GM10266 (cell line): ENCODE measurements at regions not wholly inside any gene's neighbourhood (a gene's known extent, or its start where the extent isn't known, plus 50 kb on each side); places are given as distances from the start of the nearest gene placed in this dataset.

ENCODE experiments used
- DNase-seq: peaks from one replicate; pipeline ENCODE4 v3.0.0; 2012; ENCODE audit errors: extremely low spot score
- CTCF ChIP-seq: IDR thresholded peaks from 2 replicates; pipeline ENCODE4 v1.5.1; 2012; ENCODE audit warnings: mild to moderate bottlenecking, low read depth; ENCODE audit not compliant: control insufficient read depth, insufficient read depth; ENCODE audit errors: missing control alignments

DNA sequence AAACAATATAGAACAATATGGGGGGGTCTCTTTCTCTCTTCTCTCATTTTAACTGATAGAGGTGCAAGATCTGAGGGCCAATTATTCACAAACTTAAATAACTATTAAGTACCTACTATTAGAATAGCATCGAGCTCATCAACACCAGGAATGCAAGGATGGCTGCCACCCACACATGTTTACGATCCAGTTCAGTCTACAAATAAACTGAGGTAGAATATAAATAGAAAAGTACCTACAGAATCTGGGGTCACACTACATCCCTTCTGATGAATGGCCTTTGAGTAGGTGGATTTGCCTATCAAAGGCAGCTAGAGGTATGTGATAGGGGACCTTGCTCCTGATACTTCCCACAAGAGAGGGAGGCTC is 91.8 kb upstream of the ZNF366 start:
- DNase-seq: no peak
- no peak for TF ChIP-seq CTCF

GRCh38 chr5:72598401-72599064 is 91.3 kb upstream of the ZNF366 start:
- DNase-seq: no peak
- no peak for TF ChIP-seq CTCF

GRCh38 chr5:72597456-72597948 is 90.3 kb upstream of the ZNF366 start:
- TF ChIP-seq CTCF: no peak
- no peak for DNase-seq

DNA sequence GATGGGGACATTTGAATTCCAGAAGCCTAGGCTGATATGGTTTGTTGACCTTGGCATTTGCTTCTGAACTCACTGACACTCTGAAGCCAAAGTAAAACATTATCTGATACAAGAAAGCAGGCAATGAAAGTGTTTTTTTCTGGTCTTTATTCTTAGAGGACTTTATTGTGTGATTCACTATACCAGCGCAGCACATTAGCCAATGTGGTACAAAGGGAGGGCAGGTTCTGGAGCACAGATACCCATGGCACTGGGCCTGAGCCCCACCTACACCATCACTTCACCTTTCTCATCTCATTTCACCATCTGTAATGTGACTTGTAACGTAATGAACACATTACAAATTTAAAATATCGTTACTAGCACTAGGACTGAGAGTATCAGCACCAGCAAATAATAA is 89.7 kb upstream of the ZNF366 start:
- no peak for DNase-seq
- TF ChIP-seq CTCF: no peak

GRCh38 chr5:72588640-72589039 is 81.4 kb upstream of the ZNF366 start:
- no peak for DNase-seq
- no peak for TF ChIP-seq CTCF

DNA sequence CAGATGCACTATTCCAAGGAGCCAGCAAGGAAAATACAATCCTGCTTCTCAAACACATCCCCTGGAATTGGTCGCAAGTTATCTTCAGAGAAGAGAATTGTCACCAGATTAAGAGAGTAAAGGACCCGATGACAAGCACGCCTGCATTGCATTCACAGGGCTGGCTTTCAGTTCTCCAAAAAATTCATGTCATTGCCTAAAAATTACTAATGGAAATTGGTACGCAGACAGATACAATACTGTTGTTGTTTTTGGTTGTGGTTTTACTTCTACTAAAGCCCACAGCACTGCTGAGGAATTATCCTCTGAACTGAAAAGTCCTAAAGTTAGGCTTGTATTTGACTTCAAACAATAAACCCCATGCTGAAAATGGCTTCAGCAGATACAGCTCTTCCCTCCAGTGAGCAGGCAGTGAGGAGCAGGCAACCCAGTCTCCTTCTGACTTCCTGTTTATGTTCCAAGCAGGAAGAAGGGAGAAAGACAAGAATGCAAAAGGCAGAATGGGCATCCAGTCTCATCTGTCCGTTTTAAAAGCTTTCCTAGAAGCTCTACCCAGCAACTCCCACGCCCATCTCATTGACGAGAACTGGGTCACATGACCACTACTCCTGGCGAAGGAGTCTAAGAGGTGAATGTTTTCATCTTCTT is 80.6 kb upstream of the ZNF366 start:
- no peak for TF ChIP-seq CTCF
- DNase-seq: no peak

DNA sequence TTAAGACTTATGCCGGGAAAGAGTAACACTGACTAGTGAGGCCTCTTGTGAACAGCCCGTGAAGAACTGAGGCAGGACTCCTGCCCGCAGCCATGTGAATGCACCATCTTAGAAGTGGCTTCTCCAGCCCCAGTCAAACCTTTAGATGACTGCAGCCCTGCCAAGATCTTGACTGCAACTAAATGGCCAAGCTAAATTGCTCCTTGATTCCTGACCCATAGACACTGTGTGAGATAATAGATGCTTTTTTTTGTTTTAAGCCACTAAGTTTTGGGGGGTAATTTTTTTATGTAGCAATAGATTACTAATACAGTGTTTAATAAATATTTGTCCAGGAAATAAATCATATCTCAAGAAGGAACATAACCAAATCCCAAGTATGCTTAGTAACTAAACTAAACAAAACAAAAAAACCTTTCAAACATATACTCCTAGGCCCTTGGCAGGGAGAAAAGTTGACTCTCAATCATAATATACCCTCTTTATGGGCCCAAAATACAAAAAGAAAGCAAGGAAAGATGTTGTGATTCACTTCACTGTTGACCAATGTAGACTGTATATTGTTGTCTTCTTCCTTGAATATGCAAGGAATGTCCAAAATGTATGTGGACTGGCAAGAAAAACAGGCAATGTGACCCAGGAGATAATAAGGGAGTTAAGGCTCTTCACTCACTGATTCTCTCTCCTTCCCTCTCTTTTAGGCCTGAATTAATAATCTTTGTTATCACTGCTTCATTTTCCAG is 79.7 kb upstream of the ZNF366 start:
- DNase-seq: no peak
- no peak for TF ChIP-seq CTCF
